ENCODE measurements at regions not wholly inside any gene's neighbourhood (a gene's known extent, or its start where the extent isn't known, plus 50 kb on each side); places are given as distances from the start of the nearest gene placed in this dataset.
"Not testable (repeated sequence)": the region's sequence is repeated elsewhere in the genome, so short reads cannot be mapped to it uniquely, and the experiment has no call there.

GRCh38 chr9:7545371-7546165 lies 254.0 kb downstream of the DMAC1 start:
- no peak for DNase-seq (ENCODE audit: low read depth, low spot score)

GRCh38 chr9:7542693-7543092 lies 256.9 kb downstream of the DMAC1 start:
- no peak for DNase-seq (ENCODE audit: low read depth, low spot score)

GRCh38 chr9:7542126-7542525 lies 257.5 kb downstream of the DMAC1 start:
- DNase-seq (ENCODE audit: low read depth, low spot score): no peak

- peak; percentile 35 for DNase-seq (ENCODE audit: low read depth, low spot score)
These were observed 263.2 kb downstream of the DMAC1 start for GRCh38 chr9:7536310-7536939.

- no peak for DNase-seq (ENCODE audit: low read depth, low spot score)
These were observed 265.2 kb downstream of the DMAC1 start for GRCh38 chr9:7534211-7534935.

GRCh38 chr9:7533376-7534090 lies 266.0 kb downstream of the DMAC1 start:
- no peak for DNase-seq (ENCODE audit: low read depth, low spot score)

GRCh38 chr9:7523426-7524043 lies 276.0 kb downstream of the DMAC1 start:
- peak; percentile 28 for DNase-seq (ENCODE audit: low read depth, low spot score)

GRCh38 chr9:7520396-7520795 lies 279.2 kb downstream of the DMAC1 start:
- no peak for DNase-seq (ENCODE audit: low read depth, low spot score)

GRCh38 chr9:7516376-7516775 lies 283.2 kb downstream of the DMAC1 start:
- no peak for DNase-seq (ENCODE audit: low read depth, low spot score)

GRCh38 chr9:7510199-7510598 lies 289.4 kb downstream of the DMAC1 start:
- no peak for DNase-seq (ENCODE audit: low read depth, low spot score)

GRCh38 chr9:7509576-7510145 lies 289.9 kb downstream of the DMAC1 start:
- DNase-seq (ENCODE audit: low read depth, low spot score): no peak

GRCh38 chr9:7508516-7508915 lies 291.1 kb downstream of the DMAC1 start:
- DNase-seq (ENCODE audit: low read depth, low spot score): no peak

- DNase-seq (ENCODE audit: low read depth, low spot score): no peak
These were observed 291.9 kb downstream of the DMAC1 start for GRCh38 chr9:7507566-7508270.

GRCh38 chr9:7507026-7507425 lies 292.6 kb downstream of the DMAC1 start:
- no peak for DNase-seq (ENCODE audit: low read depth, low spot score)

- DNase-seq (ENCODE audit: low read depth, low spot score): no peak
These were observed 299.1 kb downstream of the DMAC1 start for GRCh38 chr9:7500521-7500920.

- no peak for DNase-seq (ENCODE audit: low read depth, low spot score)
These were observed 307.9 kb downstream of the DMAC1 start for GRCh38 chr9:7491641-7492040.

- no peak for DNase-seq (ENCODE audit: low read depth, low spot score)
These were observed 309.1 kb downstream of the DMAC1 start for GRCh38 chr9:7490317-7491108.

- DNase-seq (ENCODE audit: low read depth, low spot score): no peak
These were observed 310.5 kb downstream of the DMAC1 start for GRCh38 chr9:7489036-7489435.

GRCh38 chr9:7484014-7484413 lies 315.6 kb downstream of the DMAC1 start:
- DNase-seq (ENCODE audit: low read depth, low spot score): not testable (repeated sequence)

- no peak for DNase-seq (ENCODE audit: low read depth, low spot score)
These were observed 318.0 kb downstream of the DMAC1 start for GRCh38 chr9:7481570-7481969.
